Amygdala (tissue), 56 donors: ENCODE measurements at regions not wholly inside any gene's neighbourhood (a gene's known extent, or its start where the extent isn't known, plus 50 kb on each side); places are given as distances from the start of the nearest gene placed in this dataset.

ENCODE experiments used
- DNase-seq, 56 donors: peaks; one replicate each; lab custom pipeline; 2025; lab: John Stamatoyannopoulos, UW

DNA sequence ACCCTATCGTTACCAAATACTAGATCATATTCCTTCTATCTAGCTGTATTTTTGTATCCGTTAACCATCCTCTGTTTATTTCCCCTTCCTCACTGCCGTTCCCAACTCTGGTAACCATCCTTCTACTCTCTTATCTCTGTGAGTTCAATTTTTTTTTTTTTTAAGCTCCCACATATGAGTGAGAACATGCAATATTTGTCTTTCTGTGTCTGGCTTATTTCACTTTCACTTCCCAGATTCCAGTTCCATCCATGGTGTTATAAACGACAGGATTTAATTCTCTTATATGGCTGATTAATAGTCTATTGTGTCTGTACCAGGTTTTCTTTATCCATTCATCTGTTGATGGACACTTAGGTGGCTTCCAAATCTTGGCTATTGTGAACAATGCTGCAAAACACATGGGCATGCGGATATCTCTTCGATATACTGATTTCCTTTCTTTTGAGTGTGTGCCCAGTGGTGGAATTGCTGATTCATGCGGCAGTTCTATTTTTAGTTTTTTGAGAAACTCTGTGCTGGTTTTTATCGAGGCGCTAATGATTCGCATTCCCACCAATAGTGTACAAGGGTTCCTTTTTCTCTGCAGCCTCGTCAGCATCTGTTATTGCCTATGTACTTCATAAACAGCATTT is 599.6 kb downstream of the TMEM114 start:
- DNase-seq, result no peak

DNA sequence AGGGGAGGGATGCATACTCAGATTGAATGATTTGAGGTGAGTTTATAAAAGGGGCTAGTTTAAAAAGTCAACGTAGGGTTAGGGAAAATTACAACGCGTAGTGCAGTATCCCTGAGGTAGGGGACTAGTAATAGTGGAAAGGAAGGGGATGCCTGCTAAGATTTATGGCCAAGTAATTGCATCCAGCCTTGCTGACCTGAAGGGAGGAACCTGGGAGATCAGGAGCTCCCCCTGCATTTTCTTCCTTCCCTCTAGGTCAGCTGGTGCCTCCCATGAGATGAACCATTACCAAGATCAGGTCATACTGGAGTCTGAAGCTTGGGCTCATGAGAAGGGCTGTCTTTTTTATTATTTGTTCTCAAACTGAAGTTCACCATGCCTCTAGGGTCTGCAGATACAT is 606.6 kb downstream of the TMEM114 start:
- DNase-seq, result no peak

DNA sequence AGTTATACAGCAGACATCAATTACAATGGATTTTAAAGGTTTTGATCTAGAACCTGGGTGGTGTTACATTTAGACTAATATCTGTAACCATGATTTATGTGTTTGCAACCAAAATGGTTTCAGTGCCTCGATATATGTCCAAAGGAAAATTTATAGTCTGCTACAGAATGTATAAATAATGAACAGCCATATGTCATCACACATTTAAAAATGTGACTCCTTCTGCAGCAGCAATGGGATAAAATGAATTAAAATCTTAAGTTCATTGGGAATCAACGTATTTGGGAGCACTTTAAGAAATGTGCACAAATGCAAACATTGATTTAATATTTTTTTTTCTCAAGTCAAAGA is 610.2 kb downstream of the TMEM114 start:
- no peak for DNase-seq

DNA sequence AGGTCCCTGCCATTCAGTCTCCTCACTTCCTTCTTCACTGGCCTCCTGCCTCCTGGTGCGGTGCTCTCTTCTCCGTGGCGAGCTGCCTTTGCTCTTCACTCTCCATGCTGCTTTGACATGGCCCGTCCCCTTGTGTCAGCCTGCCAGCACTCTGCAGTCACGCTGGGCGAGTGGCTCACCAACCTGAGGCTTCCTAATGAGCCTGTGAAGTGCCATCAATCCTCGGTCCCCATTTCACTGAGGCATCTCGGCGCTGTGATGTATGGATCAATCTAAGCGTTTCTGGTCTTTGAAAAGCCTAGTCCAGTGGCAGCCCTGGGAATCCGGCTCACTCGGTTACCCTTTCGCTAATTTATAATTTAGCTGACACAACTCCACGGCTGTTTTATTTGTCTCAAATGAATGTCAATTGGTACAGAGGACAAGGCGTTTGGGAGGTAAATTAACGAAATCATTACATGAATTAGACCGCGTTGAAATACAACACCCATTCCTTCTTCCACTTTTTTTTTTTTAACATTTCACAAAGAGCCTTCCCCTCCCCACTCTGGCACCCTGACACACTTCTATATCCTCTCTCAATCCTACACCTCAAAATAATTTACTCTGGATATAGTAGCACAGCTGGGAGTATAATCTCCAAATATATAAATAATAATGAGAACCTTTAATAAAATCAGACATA is 610.7 kb downstream of the TMEM114 start:
- DNase-seq, result no peak

DNA sequence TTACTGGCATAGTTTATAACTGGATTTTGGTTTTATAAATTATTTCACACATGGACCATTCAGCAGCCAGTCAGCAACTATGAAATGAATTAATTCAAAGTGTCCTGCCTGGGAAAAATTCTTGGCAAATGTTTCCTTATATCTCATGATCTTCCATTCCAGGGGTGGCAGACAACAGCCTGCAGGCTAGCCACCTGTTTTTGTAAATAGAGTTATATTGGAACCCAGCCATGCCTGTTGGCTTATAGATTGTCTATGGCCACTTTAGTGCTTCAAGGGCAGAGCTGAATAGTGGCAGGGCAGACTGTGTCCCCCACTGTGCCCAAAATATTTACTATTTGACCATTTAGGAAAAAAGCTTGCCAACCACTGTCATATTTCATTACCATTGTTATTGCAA is 613.7 kb downstream of the TMEM114 start:
- DNase-seq, result no peak

DNA sequence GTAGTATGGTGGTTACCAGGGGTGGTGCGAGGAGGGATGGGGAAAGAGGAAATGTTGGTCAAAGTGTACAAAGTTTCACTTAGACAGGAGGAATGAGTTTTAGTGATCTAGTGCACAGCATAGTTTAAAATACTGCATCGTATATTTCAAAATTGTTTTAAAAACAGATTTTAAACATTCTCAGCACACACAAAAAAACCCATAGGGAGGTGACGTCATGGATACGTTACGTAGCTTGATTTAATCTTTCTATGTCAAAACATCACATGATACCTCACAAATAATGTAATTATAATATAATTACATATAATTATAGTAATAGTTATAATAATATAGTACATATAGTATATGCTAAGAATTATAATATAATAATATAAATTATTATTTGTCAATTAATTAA is 614.2 kb downstream of the TMEM114 start:
- no peak for DNase-seq

DNA sequence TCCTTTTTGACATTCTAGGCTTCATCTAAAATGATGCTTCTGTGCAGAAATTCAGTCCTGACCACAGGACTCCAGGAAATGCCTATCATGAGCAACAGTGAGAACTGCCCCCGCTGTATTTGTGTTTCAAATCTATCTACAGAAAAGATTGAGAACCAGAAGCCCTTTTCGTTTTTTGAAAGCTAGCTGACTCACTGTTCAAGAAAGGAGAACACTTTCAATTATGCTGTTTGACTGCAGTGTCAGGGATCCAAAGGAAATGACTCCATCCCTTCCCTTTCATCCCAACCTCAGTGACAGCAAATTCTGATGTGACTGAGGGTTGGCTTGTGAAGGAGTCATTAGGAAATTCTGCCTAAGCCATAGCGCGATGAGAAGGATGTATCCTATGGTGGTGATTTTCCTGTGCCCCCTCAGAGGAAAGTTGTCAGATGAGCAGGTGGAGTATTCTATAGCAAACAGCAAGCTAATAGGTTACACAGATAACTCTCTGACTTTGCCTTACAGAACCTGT is 622.3 kb downstream of the TMEM114 start:
- DNase-seq, result peak in 1 of 56 donors; percentile 5

DNA sequence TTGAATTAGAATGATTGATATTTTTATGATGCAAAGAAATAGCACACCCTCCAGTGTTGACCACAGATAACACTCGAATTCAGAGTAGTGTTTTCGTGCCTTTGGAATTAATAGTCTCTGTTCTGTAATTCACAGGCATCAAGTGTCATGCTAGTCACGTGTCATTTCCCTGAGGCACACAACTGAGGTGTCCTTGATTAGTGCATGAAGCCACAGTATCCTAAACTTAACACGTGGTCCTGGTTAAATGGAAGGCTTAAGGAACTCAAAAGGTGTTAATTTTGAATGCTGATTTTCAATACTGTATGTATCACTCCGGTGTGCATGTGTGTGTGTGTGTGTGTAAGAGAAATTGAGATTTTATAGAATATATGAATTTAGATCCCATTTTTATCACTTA is 625.6 kb downstream of the TMEM114 start:
- no peak for DNase-seq

DNA sequence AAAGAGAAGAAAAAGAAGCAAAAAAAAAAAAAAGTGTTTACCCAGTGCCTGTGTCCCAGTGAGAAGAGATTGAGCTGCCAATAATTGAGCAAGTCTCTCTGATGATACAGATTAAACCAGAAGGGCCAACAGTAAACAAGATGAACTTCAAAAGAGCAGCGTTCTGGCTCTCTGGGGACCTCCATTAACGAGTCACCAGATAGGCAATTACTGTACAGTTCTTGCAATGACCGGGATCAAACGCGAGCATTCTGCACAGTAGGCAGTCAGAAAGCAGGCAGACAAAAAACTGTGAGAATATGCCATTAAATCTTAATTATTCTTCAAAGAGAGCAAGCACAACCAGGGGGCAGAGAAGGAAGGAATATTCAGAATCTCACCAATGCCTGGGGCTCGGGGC is 626.1 kb downstream of the TMEM114 start:
- DNase-seq, result no peak

DNA sequence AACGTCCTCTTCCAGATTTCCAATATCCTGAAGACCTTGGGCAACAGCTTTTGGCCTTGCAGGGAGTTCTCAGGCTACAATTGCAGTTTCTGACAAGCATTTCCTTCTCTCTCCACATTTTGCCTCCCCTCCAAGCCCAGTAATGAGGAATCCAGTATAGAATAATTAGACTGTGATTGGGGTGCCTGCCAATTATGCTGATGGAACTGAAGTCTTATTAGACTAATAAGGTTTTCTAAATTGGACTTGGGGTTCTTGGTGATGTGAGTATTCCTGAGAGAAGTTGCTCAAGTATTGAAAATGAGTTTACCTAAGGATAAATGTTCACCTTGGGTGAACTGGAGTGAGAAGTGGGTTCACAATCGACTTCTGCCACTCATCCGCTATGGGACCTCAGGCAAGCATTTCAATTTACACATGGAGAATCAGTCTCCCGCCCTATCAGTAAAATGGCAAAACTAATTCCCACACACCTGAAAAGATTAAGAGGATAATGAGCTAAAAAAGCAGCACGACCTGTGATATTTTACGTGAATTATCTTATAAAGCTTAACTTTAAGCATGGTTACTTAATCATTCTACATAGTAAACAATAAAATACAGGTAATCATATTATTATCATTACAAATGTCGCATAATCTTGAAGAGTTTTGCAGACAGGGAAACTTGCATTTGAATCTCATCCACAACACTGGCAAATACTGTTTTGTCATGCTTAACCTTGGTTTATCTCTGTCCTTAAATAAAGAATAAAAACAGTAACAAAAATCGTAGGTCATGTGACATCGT is 628.0 kb downstream of the TMEM114 start:
- no peak for DNase-seq

DNA sequence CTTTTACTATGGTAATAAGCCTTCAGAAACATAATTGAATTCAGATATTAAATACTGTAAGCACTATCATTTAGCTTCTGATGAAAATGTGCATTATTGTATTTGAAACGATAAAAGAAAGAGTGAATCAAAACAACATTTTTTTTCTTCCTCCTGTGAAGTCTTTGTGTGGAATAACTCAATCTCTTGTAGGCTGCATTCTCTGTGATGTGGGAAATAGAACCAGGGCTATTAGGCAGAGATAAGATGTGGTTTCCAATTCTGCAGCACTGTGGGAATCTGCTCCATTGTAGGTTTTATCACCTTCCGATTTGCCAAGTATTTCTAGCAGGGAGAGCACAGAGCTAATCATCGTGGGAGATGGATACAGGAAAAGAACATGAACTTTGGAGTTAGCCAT is 624.5 kb downstream of the RBFOX1 start:
- DNase-seq, result no peak

DNA sequence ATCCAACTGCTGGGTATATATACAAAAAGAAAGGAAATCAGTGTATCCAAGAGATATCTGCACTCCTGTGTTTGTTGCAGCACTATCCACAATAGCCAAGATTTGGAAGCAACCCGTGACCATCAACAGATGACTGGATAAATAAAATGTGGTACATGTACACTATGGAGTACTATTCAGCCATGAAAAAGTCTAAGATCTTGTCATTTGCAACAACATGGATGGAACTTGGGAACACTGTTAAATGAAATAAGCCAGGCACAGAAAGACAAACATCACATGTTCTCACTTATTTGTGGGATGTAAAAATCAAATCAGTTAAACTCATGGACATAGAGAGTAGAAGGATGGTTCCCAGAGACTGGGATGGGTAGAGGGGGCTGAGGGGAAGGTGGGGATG is 620.7 kb downstream of the RBFOX1 start:
- DNase-seq, result no peak

DNA sequence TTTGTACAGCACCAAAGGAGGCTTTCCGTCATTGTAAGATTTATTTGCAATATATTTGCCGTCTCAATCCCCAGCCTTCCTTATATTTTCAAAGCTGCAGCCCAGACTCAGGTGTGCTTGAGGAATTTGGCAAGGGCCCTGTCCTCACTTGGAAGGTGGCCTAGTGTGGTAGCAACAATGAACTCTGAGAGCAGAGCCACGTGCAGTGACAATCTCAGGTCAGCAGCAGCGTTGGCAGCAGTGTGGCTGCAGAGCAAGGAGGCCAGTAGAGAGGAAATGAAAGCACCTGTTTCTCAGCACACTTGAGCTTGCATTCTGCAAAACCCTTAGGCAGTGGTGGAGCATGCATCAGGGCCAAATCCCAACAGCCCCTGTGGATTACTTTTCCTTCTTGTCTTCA is 613.5 kb downstream of the RBFOX1 start:
- no peak for DNase-seq

DNA sequence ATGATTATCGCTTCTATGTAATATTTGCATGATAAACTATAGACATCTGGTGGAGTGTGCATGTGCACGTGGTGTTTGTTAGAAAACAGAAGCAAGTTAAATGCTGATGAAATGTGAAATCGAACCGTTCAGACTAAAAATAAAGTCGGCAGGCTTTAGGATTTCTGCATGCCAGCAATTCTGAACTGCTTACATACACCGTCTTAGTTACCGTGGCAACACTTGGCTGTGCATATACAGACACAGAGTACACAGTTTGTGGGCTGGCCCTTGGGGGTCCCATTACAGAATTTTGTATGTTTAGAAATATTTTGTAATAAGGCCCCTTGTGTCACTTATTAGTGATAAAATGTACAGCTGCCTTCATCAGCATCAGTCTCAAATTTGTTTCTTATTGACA is 605.5 kb downstream of the RBFOX1 start:
- DNase-seq, result peak in 2 of 56 donors; percentile 0 to 4

DNA sequence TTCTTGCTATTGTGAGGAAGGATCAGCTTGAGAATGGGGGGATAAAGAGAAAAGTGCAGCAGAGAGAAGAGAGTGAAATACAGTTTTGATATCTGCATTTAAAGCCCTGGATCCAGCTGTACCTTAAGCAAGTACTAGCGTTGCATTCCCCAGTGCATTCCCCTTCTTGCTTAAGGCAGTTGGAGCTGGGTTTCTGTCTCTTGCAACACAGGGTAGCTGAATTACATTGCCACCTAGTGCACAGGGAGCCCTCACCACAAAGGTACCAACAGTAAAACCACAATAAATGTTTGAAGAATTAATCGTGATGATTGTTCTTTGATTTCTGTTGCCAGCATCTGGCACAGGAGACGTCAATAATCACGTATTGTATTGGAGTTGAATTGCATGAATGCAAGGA is 588.7 kb downstream of the RBFOX1 start:
- no peak for DNase-seq

DNA sequence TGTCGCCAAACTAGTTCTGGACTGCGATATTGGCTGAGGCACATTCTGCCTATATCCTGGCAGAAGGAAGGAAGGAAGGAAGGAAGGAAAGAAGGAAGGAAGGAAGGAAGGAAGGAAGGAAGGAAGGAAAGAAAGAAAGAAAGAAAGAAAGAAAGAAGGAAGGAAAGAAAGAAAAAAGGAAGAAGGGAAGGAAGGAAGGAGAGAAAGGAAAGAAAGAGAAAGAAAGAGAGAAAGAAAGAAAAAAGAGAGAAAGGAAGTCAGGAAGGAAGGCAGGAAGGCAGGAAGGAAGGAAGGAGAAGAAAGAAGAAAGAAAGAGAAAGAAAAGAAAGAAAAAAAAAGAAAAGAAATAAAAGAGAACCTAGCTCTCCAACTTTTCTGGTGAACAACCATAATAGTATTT is 587.1 kb downstream of the RBFOX1 start:
- no peak for DNase-seq

DNA sequence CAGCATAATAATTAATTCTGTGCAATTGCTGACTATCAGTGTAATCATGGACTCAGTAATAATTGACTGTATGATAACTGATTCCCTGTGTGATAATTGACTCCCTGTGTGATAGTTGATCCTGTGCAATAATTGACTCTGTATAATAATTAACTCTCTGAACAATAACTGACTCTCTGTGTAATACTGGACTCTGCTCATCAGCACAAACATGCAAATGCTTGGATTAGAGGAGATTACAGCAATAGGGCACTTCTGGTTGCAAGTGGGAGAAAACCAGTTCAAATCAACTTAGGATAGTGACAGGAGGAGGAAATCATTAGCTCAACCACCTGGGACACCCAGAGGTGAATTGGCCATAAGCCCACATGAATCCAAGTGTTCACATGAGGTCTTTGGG is 582.1 kb downstream of the RBFOX1 start:
- DNase-seq, result no peak

DNA sequence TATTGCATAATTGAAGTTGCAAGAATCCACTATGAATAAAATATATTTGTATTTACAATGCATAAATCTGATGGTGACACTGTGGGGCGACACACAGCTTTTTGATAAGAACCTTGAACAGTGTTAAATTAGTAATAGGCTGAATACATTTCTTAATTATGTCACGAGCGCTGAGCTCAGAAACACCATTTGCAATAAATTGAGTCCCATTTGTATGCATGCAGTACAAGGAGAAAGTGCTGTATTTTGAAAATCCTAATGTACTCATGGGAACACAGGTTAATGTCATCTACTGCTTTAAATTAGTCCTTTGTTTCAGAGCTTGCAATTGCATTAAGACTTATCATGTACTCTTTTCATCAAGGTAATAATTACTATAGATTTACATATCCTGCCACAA is 579.5 kb downstream of the RBFOX1 start:
- DNase-seq, result no peak

DNA sequence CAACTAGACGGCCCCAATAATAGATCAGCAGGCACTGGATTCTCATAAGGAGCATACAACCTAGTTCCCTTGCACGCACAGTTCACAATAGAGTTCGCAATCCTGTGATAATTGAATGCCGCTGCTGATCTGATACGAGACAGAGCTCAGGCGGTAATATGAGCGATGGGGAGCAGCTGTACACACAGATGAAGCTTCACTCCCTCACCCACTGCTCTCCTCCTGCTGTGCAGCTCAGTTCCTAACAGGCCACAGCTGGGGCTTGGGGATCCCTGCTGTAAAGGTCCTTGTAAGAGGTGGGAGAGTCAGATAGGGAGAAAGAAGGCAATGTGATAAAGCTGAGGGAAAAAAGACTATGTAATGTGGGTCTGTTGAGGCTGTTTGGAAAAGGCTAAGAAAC is 577.5 kb downstream of the RBFOX1 start:
- DNase-seq, result no peak

DNA sequence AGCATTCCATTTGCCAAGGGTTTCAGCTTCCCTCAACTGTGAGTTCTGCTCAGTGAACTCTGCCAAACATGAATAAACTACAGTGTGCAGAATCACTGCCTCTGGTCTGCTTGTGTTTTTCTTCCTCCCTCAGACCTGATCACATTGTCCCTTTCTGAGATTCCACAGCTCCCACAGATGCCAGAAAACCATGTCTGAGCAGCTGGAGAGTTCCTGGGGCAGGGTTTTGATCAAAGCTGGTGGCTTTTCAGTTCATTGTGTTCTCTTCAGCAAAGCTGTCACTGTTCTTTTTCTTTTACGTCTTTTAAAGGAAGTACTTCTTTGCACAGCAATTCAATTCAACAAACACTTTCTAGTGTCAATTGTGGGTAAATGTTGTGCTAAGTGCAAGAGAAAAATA is 555.8 kb downstream of the RBFOX1 start:
- DNase-seq, result peak in 2 of 56 donors; percentile 0 to 1

DNA sequence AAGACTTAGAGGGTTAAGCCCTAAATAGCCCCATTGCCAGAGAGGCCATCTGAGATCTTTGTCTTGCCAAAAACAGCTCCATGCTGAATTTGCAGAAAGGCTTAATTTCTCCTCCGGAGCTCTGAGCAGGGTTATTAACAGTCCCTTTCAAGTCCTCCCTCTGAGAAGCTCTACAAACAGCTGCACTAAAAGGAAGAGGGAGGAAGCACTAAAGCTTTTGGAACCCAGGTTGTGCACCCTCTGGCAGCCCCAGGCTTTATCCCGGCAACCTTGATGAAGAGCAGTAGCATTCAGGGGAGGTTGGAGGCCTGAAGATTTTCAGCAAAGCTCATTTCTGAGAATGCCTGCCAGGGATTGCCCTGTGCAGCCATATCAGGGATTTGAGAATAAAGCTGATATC is 554.7 kb downstream of the RBFOX1 start:
- peak in 1 of 56 donors; percentile 0 for DNase-seq

DNA sequence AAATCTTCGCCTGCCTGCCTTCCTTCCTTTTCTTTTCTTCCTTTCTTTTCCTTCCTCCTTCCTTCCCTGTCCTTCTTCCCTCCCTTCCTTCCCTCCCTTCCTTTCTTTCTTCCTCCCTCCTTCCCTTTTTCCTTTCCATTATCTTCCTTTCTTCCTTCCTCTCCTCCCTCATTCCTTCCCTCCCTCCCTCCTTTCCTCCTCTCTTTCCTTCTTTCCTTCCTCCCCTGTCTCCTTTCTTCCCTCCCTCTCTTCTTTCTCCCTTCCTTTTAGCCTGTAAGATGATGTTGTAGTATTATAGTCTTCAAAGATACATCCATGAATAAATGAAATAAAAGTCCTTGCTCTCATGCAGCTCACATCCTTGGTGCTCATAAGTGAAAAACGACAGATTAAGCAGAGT is 539.3 kb downstream of the RBFOX1 start:
- no peak for DNase-seq
